WTC11 (cell line): ENCODE measurements at regions not wholly inside any gene's neighbourhood (a gene's known extent, or its start where the extent isn't known, plus 50 kb on each side); places are given as distances from the start of the nearest gene placed in this dataset.

Experiments
- ATAC-seq: fragments of 200-7000 bp; cut with Tn5 transposase; 2 replicates; pipeline ENCODE4 v1.10.0; 2021; ENCODE audit warnings: mild to moderate bottlenecking, moderate library complexity
- CTCF ChIA-PET: fragments of 300-600 bp; sonication (Branson Sonifier 250); formaldehyde crosslinking; loops from one replicate; lab custom pipeline; 2021; ENCODE audit warnings: antibody characterized with exemption; lab: Charles Lee
- POLR2A ChIA-PET: fragments of 350-600 bp; sonication (Branson Sonifier 250); formaldehyde crosslinking; loops from one replicate; lab custom pipeline; 2021; ENCODE audit warnings: antibody characterized with exemption; lab: Charles Lee
- DNase-seq: peaks from one replicate; pipeline ENCODE4 v3.0.0; 2021; ENCODE audit warnings: low spot score
- H3K27ac Mint-ChIP-seq: 2 replicates; pipeline ENCODE4 v1.8.0; 2021; ENCODE audit warnings: mixed read lengths
- H3K27me3 Mint-ChIP-seq: 2 replicates; pipeline ENCODE4 v1.8.0; 2021; ENCODE audit warnings: low read depth, mild to moderate bottlenecking, moderate library complexity, mixed read lengths
- H3K36me3 Mint-ChIP-seq: 2 replicates; pipeline ENCODE4 v1.8.0; 2021; ENCODE audit warnings: mixed read lengths
- H3K4me1 Mint-ChIP-seq: 2 replicates; pipeline ENCODE4 v1.8.0; 2022; ENCODE audit warnings: mixed read lengths
- H3K4me3 Mint-ChIP-seq: 2 replicates; pipeline ENCODE4 v1.8.0; 2021; ENCODE audit warnings: mild to moderate bottlenecking, moderate library complexity, mixed read lengths
- H3K9me3 Mint-ChIP-seq: 2 replicates; pipeline ENCODE4 v1.8.0; 2021; ENCODE audit warnings: mixed read lengths
- ATF6 ChIP-seq: sonication (generic); formaldehyde crosslinking; IDR thresholded peaks from 2 replicates; pipeline ENCODE4 v1.8.1; 2023; ENCODE audit warnings: mild to moderate bottlenecking, missing genetic modification reagents
- CBFB ChIP-seq: sonication (generic); formaldehyde crosslinking; IDR thresholded peaks from 2 replicates; pipeline ENCODE4 v1.8.1; 2022; ENCODE audit warnings: mild to moderate bottlenecking, low read depth, missing genetic modification reagents
- CDX4 ChIP-seq: fragments of 250-450 bp; sonication (Bioruptor Pico); IDR thresholded peaks from 2 replicates; pipeline ENCODE4 v1.9.0; 2021; ENCODE audit warnings: moderate library complexity, mild to moderate bottlenecking, inconsistent platforms, borderline replicate concordance
- CTCF ChIP-seq: fragments of 200-600 bp; IDR thresholded peaks from 2 replicates; pipeline ENCODE4 v1.8.0; 2022; ENCODE audit warnings: antibody characterized with exemption
- E2F5 ChIP-seq: sonication (generic); formaldehyde crosslinking; IDR thresholded peaks from 2 replicates; pipeline ENCODE4 v1.8.1; 2022; ENCODE audit warnings: mild to moderate bottlenecking, moderate library complexity, missing genetic modification reagents
- GABPB1 ChIP-seq: sonication (generic); formaldehyde crosslinking; IDR thresholded peaks from 2 replicates; pipeline ENCODE4 v1.8.1; 2023; ENCODE audit warnings: mild to moderate bottlenecking, missing genetic modification reagents
- IRF1 ChIP-seq: sonication (generic); formaldehyde crosslinking; IDR thresholded peaks from 2 replicates; pipeline ENCODE4 v1.8.0; 2023; ENCODE audit warnings: missing genetic modification reagents
- MAX ChIP-seq: sonication (generic); formaldehyde crosslinking; IDR thresholded peaks from 2 replicates; pipeline ENCODE4 v1.8.0; 2022; ENCODE audit warnings: mild to moderate bottlenecking, missing genetic modification reagents
- MLX ChIP-seq: sonication (generic); formaldehyde crosslinking; IDR thresholded peaks from 2 replicates; pipeline ENCODE4 v1.8.1; 2023; ENCODE audit warnings: mild to moderate bottlenecking, missing genetic modification reagents, moderate library complexity
- MXD4 ChIP-seq: fragments of 250-450 bp; sonication (Bioruptor Pico); IDR thresholded peaks from 2 replicates; pipeline ENCODE4 v1.8.0; 2021; ENCODE audit warnings: mild to moderate bottlenecking, moderate library complexity, borderline replicate concordance
- NR1H2 ChIP-seq: sonication (generic); formaldehyde crosslinking; IDR thresholded peaks from 2 replicates; pipeline ENCODE4 v1.9.0; 2021; ENCODE audit warnings: mild to moderate bottlenecking, moderate library complexity, missing genetic modification reagents
- NR2C2 ChIP-seq: sonication (generic); formaldehyde crosslinking; IDR thresholded peaks from 2 replicates; pipeline ENCODE4 v1.8.0; 2022; ENCODE audit warnings: mild to moderate bottlenecking, missing genetic modification reagents
- OVOL2 ChIP-seq: fragments of 250-450 bp; sonication (Bioruptor Pico); IDR thresholded peaks from 2 replicates; pipeline ENCODE4 v1.9.0; 2021; ENCODE audit warnings: mild to moderate bottlenecking, borderline replicate concordance
- PRDM15 ChIP-seq: sonication (generic); formaldehyde crosslinking; IDR thresholded peaks from 2 replicates; pipeline ENCODE4 v1.8.0; 2022; ENCODE audit warnings: missing genetic modification reagents
- PREB ChIP-seq: sonication (generic); formaldehyde crosslinking; IDR thresholded peaks from 2 replicates; pipeline ENCODE4 v1.8.1; 2022; ENCODE audit warnings: mild to moderate bottlenecking, missing genetic modification reagents, moderate library complexity, borderline replicate concordance
- SP1 ChIP-seq: sonication (generic); formaldehyde crosslinking; conservative IDR thresholded peaks from 2 replicates; pipeline ENCODE4 v1.8.1; 2022; ENCODE audit warnings: missing genetic modification reagents
- TCF7 ChIP-seq: sonication (generic); formaldehyde crosslinking; IDR thresholded peaks from 2 replicates; pipeline ENCODE4 v1.8.0; 2022; ENCODE audit warnings: mild to moderate bottlenecking, low read depth, missing genetic modification reagents, moderate library complexity
- TP53 ChIP-seq: sonication (generic); formaldehyde crosslinking; IDR thresholded peaks from 2 replicates; pipeline ENCODE4 v1.8.1; 2023; ENCODE audit warnings: mild to moderate bottlenecking, missing genetic modification reagents
- USF2 ChIP-seq: sonication (generic); formaldehyde crosslinking; IDR thresholded peaks from 2 replicates; pipeline ENCODE4 v1.8.1; 2023; ENCODE audit warnings: mild to moderate bottlenecking, missing genetic modification reagents, moderate library complexity
- ZNF138 ChIP-seq: sonication (generic); formaldehyde crosslinking; conservative IDR thresholded peaks from 2 replicates; pipeline ENCODE4 v1.8.1; 2022; ENCODE audit warnings: mild to moderate bottlenecking, moderate library complexity, missing genetic modification reagents
- ZNF263 ChIP-seq: sonication (generic); formaldehyde crosslinking; IDR thresholded peaks from 2 replicates; pipeline ENCODE4 v1.8.1; 2022; ENCODE audit warnings: low read depth, mild to moderate bottlenecking, moderate library complexity, missing genetic modification reagents
- ZNF396 ChIP-seq: fragments of 250-450 bp; sonication (Bioruptor Pico); IDR thresholded peaks from 2 replicates; pipeline ENCODE4 v1.8.0; 2021; ENCODE audit warnings: mild to moderate bottlenecking, moderate library complexity, borderline replicate concordance
- ZNF671 ChIP-seq: fragments of 250-450 bp; sonication (Bioruptor Pico); IDR thresholded peaks from 2 replicates; pipeline ENCODE4 v1.8.0; 2021; ENCODE audit warnings: mild to moderate bottlenecking

- ATAC-seq (no peak), DNase-seq (no peak)
- Mint-ChIP-seq H3K9me3 (no peaks in the 10 kb centered on the region), H3K27ac (no peak overlapping the region), H3K4me1 (peaks cover 78% of the 10 kb centered on the region), H3K36me3 (no peaks in the 10 kb centered on the region; the same call in 1 of the 2 replicates), H3K4me3 (no peak overlapping the region), H3K27me3 (no peaks in the 10 kb centered on the region)
- TF ChIP-seq CDX4 (CRISPR knock-in tag) (no peak), OVOL2 (no peak), TCF7 (CRISPR knock-in tag) (no peak), USF2 (CRISPR knock-in tag) (no peak), ZNF396 (CRISPR knock-in tag) (no peak), TP53 (CRISPR knock-in tag) (no peak)
- ChIA-PET CTCF (no interaction called here), POLR2A (no interaction called here)
Observed at GRCh38 chr13:106102786-106103185, 432.7 kb downstream of the EFNB2 start.

GRCh38 chr13:106101201-106101600 is 434.3 kb downstream of the EFNB2 start:
- DNase-seq (no peak), ATAC-seq (no peak)
- CTCF ChIA-PET: interaction anchor here (1.4 kb wide), 1 partner anchor 9 kb away, joined by 4 read pairs; no protein-coding TSS in a partner anchor
- H3K9me3 Mint-ChIP-seq: no peaks in the 10 kb centered on the region
- no peaks in the 10 kb centered on the region; the same call in 1 of the 2 replicates for H3K36me3 Mint-ChIP-seq
- no peaks in the 10 kb centered on the region for H3K27me3 Mint-ChIP-seq
- peak overlapping the region; percentile 30 for H3K4me3 Mint-ChIP-seq
- POLR2A ChIA-PET: no interaction called here
- H3K4me1 Mint-ChIP-seq: peaks cover 71% of the 10 kb centered on the region
- H3K27ac Mint-ChIP-seq: peak overlapping the region; percentile 79; the same call in 1 of the 2 replicates
- TF ChIP-seq NR2C2 (CRISPR knock-in tag) (no peak), NR1H2 (CRISPR knock-in tag) (no peak), IRF1 (CRISPR knock-in tag) (no peak), ZNF396 (CRISPR knock-in tag) (no peak), CTCF (no peak), E2F5 (CRISPR knock-in tag) (no peak), MLX (CRISPR knock-in tag) (no peak), GABPB1 (CRISPR knock-in tag) (no peak), ZNF671 (CRISPR knock-in tag) (no peak), PREB (no peak), CBFB (CRISPR knock-in tag) (no peak), MXD4 (CRISPR knock-in tag) (no peak), ZNF263 (CRISPR knock-in tag) (no peak), PRDM15 (CRISPR knock-in tag) (no peak), MAX (no peak), ZNF138 (CRISPR knock-in tag) (no peak), ATF6 (no peak), SP1 (CRISPR knock-in tag) (no peak)
